T-cell (primary cell): ENCODE measurements at regions not wholly inside any gene's neighbourhood (a gene's known extent, or its start where the extent isn't known, plus 50 kb on each side); places are given as distances from the start of the nearest gene placed in this dataset.

ENCODE experiments used
- ATAC-seq, 4 experiments: fragments of 200-7000 bp in 3 of 4; fragments of 150-1000 bp in 1 of 4; cut with Tn5 transposase; replicated peaks in 1 of 4; 1 replicate in 3 of 4; 2 replicates in 1 of 4; pipeline ENCODE4 v1.10.0; 2021; ENCODE audit warnings: moderate library complexity in 3 of 4, mild to moderate bottlenecking in 2 of 4, moderate number of reproducible peaks in 1 of 4
- CTCF ChIA-PET, 2 donors: fragments of 300-600 bp; sonication (Branson Sonifier 250); formaldehyde crosslinking; loops; one replicate each; lab custom pipeline; 2022; ENCODE audit warnings: antibody characterized with exemption in 2 of 2; lab: Charles Lee
- POLR2A ChIA-PET, 2 donors: fragments of 300-600 bp; sonication (Branson Sonifier 250); formaldehyde crosslinking; loops; one replicate each; lab custom pipeline; 2022; ENCODE audit warnings: antibody characterized with exemption in 2 of 2; lab: Charles Lee
- DNase-seq, 35 experiments: peaks; one replicate each; pipeline versions ENCODE4 v3.0.0 to v3.0.0-alpha.2; 2013 to 2023
- H3K27ac ChIP-seq: one replicate; pipeline ENCODE4 v1.5.1; 2013; ENCODE audit warnings: low read length
- H3K27me3 ChIP-seq, 2 experiments: replicated peaks in 1 of 2; 1 replicate in 1 of 2; 2 replicates in 1 of 2; pipeline versions ENCODE4 v1.6.1 to v1.7.0; 2013; ENCODE audit warnings: low read length in 1 of 2, mixed read lengths in 1 of 2; ENCODE audit not compliant: control insufficient read depth in 2 of 2, insufficient read depth in 2 of 2; ENCODE audit errors: extremely low read depth in 1 of 2
- H3K36me3 ChIP-seq, 2 donors: 1 replicate in 1 of 2; 2 replicates in 1 of 2; pipeline versions ENCODE4 v1.6.1 to v1.7.0; 2013; ENCODE audit warnings: low read length in 1 of 2; ENCODE audit not compliant: control insufficient read depth in 2 of 2, insufficient read depth in 1 of 2; ENCODE audit errors: extremely low read depth in 1 of 2
- H3K4me1 ChIP-seq, 2 experiments: 1 replicate in 1 of 2; 2 replicates in 1 of 2; pipeline versions ENCODE4 v1.6.1 to v1.7.0; 2013; ENCODE audit warnings: low read length in 2 of 2, mixed read lengths in 1 of 2; ENCODE audit not compliant: insufficient read depth in 2 of 2, control insufficient read depth in 1 of 2; ENCODE audit errors: extremely low read depth in 1 of 2
- H3K4me3 ChIP-seq, 2 donors: 1 replicate in 1 of 2; 2 replicates in 1 of 2; pipeline versions ENCODE4 v1.5.1 to v1.7.0; 2013; ENCODE audit warnings: mild to moderate bottlenecking in 2 of 2, low read length in 1 of 2, moderate library complexity in 1 of 2; ENCODE audit not compliant: control insufficient read depth in 1 of 2; ENCODE audit errors: extremely low read depth in 1 of 2
- H3K9me3 ChIP-seq: 2 replicates; pipeline ENCODE4 v1.7.0; 2013
- H3K27ac Mint-ChIP-seq, 2 donors: one replicate each; pipeline ENCODE4 v1.8.0; 2020 to 2021; ENCODE audit warnings: mild to moderate bottlenecking in 2 of 2, mixed read lengths in 2 of 2
- H3K27me3 Mint-ChIP-seq, 2 donors: one replicate each; pipeline ENCODE4 v1.8.0; 2021 to 2022; ENCODE audit warnings: mixed read lengths in 2 of 2
- H3K36me3 Mint-ChIP-seq: one replicate; pipeline ENCODE4 v1.8.0; 2021; ENCODE audit warnings: mixed read lengths
- H3K4me1 Mint-ChIP-seq, 3 donors: one replicate each; pipeline ENCODE4 v1.8.0; 2020 to 2022; ENCODE audit warnings: mixed read lengths in 3 of 3, mild to moderate bottlenecking in 1 of 3
- H3K4me3 Mint-ChIP-seq, 3 donors: one replicate each; pipeline ENCODE4 v1.8.0; 2020 to 2022; ENCODE audit warnings: mild to moderate bottlenecking in 3 of 3, mixed read lengths in 3 of 3, moderate library complexity in 3 of 3
- H3K9me3 Mint-ChIP-seq, 3 donors: one replicate each; pipeline ENCODE4 v1.8.0; 2020 to 2022; ENCODE audit warnings: mixed read lengths in 3 of 3
- WGBS: methylation state at CpG from one replicate; pipeline ENCODE4 v1.1.5; 2013; ENCODE audit warnings: missing lambda C conversion rate; ENCODE audit not compliant: insufficient coverage; 5-methylcytosine and 5-hydroxymethylcytosine counted together

DNA sequence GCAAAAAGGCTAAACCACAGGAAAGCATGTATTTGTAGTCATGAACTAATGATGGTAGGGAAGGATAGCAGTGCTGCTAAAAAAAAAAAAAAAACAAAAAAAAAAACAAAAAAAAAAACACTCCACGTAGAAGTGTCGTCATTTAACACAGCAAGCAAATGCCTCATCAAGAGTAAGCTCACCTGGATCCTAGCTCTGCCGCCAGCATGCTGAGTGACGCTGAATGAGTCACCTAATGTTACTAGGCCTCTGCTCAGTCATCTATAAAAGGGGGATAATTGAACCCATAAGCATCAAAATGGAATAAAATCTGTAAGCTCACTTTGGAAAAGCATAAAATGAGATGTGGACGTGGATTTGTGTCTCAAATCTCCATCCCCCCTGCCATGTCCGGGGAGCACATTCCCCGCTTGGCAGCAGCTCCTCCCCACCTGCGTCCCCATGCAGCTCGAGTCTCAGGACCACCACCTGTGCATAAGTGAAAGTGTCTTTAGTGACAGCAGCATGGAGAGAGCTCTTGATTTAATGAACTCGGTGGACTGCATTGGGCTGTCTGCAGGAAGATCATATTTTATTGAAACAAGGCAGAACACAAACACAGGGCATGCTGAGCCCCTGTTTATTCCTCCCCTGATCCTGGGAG lies 427.5 kb downstream of the LRATD1 start:
- Mint-ChIP-seq H3K4me3 (no peak overlapping the region), H3K27ac (no peak overlapping the region), H3K36me3 (no peaks in the 10 kb centered on the region), H3K27me3 (peaks cover 13 to 16% of the 10 kb centered on the region in 2 donors), H3K9me3 (no peaks in the 10 kb centered on the region), H3K4me1 (no peaks in the 10 kb centered on the region)
- 90% methylated on average over 6 of the region's 10 CpGs for WGBS
- no peak overlapping the region for H3K27ac ChIP-seq
- H3K9me3 ChIP-seq = no peaks in the 10 kb centered on the region
- DNase-seq (no peak), ATAC-seq (no peak)
- ChIA-PET POLR2A (no interaction called here), CTCF (interaction anchor here in 1 of 2 donors (0.7 kb wide), 1 partner anchor 56 kb away, joined by 5 read pairs; no protein-coding TSS in a partner anchor)
- no peaks in the 10 kb centered on the region for H3K4me1 ChIP-seq
- H3K4me3 ChIP-seq = no peak overlapping the region
- H3K27me3 ChIP-seq = peaks cover 0 to 9% of the 10 kb centered on the region in 2 experiments
- no peaks in the 10 kb centered on the region for H3K36me3 ChIP-seq

DNA sequence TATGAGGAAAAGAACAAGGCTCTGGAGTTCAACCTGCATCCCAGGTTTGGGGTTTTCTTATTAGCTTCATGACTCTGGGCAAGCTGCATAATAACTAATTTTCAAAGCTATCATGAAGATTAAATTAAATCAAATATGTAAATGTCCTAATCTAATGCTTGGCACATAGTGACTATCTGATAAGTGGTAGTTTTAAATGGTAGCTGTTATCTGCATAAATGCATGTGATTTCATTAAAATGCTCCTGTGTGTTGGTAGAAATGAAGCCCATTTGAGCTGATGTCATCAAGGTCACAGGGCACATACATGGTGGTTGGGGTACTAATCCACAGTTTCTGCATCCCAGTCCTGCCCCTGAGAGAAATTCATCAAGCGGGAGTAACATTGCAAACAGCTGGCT lies 428.8 kb downstream of the LRATD1 start:
- Histone ChIP-seq H3K4me1 (no peaks in the 10 kb centered on the region), H3K27me3 (peaks cover 0 to 6% of the 10 kb centered on the region in 2 experiments), H3K27ac (no peak overlapping the region), H3K36me3 (no peaks in the 10 kb centered on the region), H3K4me3 (no peak overlapping the region), H3K9me3 (no peaks in the 10 kb centered on the region)
- Mint-ChIP-seq H3K36me3 (no peaks in the 10 kb centered on the region), H3K9me3 (peaks cover 4 to 7% (median 5%) of the 10 kb centered on the region in 3 donors), H3K27me3 (peaks cover 12 to 15% of the 10 kb centered on the region in 2 donors), H3K4me1 (no peaks in the 10 kb centered on the region), H3K4me3 (no peak overlapping the region), H3K27ac (no peak overlapping the region)
- DNase-seq = no peak
- ATAC-seq = no peak
- POLR2A ChIA-PET = no interaction called here
- no CpG with 5 or more reads among the region's 1 CpG for WGBS
- CTCF ChIA-PET = interaction anchor here in 1 of 2 donors (0.6 kb wide), 1 partner anchor 143 kb away, joined by 4 read pairs; no protein-coding TSS in a partner anchor

DNA sequence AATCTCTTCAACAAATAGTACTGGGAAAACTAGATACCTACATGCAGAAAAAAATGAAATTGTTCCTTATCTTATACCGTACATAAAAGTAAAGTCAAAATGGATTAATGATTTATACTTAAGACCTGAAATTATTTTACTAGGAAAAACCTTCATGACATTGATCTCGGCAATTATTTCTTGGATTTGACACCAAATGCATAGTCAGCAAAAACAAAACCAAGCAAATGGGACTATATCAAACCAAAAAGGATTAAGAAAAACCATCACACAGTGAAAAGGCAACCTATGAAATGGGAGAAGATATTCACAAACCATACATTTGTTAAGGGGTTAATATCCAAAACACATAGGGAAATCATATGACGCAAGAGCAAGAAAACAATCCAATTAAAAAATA lies 433.6 kb downstream of the LRATD1 start:
- Histone ChIP-seq H3K36me3 (no peaks in the 10 kb centered on the region), H3K9me3 (no peaks in the 10 kb centered on the region), H3K4me3 (no peak overlapping the region), H3K27me3 (peaks cover 0 to 2% of the 10 kb centered on the region in 2 experiments), H3K4me1 (no peaks in the 10 kb centered on the region), H3K27ac (no peak overlapping the region)
- H3K36me3 Mint-ChIP-seq = no peaks in the 10 kb centered on the region
- ChIA-PET POLR2A (no interaction called here), CTCF (no interaction called here)
- peaks cover 4 to 6% of the 10 kb centered on the region in 2 donors for H3K27me3 Mint-ChIP-seq
- no peak overlapping the region for H3K4me3 Mint-ChIP-seq
- WGBS = no CpG with 5 or more reads among the region's 3 CpGs
- no peak overlapping the region for H3K27ac Mint-ChIP-seq
- peaks cover 4 to 8% (median 7%) of the 10 kb centered on the region in 3 donors for H3K9me3 Mint-ChIP-seq
- DNase-seq = no peak
- H3K4me1 Mint-ChIP-seq = no peaks in the 10 kb centered on the region
- ATAC-seq = no peak

DNA sequence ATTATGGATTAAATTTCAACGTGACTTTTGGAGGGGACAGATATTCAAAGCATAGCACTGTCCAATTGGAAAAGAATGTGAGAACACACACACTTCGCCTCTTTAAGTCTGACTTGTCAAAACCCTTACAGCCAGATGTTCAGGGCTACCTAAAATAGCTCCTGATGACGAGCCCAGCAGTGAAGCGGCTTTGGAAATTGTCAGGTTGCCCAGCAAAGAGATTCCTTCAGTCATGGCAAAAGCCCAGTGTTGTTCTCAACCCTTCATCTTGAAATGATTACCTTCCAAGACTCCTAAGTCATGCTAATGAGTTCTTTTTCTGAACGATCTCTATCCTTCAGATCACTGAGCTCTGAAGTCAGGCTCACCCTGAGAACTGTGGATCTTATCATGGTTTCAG lies 436.6 kb downstream of the LRATD1 start:
- Histone ChIP-seq H3K27me3 (peaks cover 0 to 9% of the 10 kb centered on the region in 2 experiments), H3K4me1 (no peaks in the 10 kb centered on the region), H3K9me3 (no peaks in the 10 kb centered on the region), H3K36me3 (no peaks in the 10 kb centered on the region), H3K27ac (no peak overlapping the region), H3K4me3 (no peak overlapping the region)
- Mint-ChIP-seq H3K4me1 (no peaks in the 10 kb centered on the region), H3K27me3 (peaks cover 0 to 6% of the 10 kb centered on the region in 2 donors), H3K4me3 (no peak overlapping the region), H3K9me3 (peaks cover 4 to 8% (median 7%) of the 10 kb centered on the region in 3 donors), H3K27ac (no peak overlapping the region), H3K36me3 (no peaks in the 10 kb centered on the region)
- POLR2A ChIA-PET = interaction anchor here in 1 of 2 donors (0.7 kb wide), 1 partner anchor 1812 kb away, joined by 5 read pairs; no protein-coding TSS in a partner anchor
- 76% methylated on average over 3 of the region's 5 CpGs for WGBS
- ATAC-seq (no peak), DNase-seq (no peak)
- CTCF ChIA-PET = no interaction called here

DNA sequence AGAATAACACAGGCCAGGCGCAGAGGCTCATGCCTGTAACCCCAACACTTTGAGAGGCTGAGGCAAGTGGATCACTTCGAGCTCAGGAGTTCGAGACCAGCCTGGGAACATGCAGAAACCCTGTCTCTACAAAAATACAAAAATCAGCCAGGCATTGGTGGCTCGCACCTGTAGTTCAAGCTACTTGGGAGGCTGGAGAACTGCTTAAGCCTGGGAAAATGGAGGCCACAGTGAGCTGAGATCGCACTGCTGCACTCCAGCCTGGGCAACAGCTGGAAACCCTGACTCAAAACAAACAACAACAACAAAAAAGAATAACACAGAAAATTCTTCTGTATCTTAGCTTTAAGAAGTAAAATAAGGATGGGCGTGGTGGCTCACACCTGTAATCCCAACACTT lies 440.3 kb downstream of the LRATD1 start:
- 84% methylated on average over 3 of the region's 6 CpGs for WGBS

DNA sequence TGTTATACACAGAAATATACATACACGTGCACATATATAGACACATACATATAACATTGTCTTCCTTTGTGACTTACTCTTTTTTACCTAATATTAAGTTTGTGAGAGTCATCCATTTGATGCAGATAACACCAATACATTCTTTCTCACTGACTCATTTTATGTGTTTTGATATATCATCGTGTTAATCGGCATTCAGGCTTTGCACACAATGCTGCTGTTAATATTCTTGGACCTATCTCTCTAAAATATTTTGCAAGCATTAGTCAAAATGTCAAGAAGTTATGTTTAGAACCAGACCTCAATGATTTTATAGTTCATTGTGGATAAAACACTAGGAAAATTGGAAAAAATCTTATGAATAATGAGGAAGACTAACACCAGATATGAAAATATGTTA lies 441.1 kb downstream of the LRATD1 start:
- Mint-ChIP-seq H3K9me3 (no peaks in the 10 kb centered on the region), H3K4me3 (no peak overlapping the region), H3K36me3 (no peaks in the 10 kb centered on the region), H3K27ac (no peak overlapping the region), H3K4me1 (no peaks in the 10 kb centered on the region), H3K27me3 (peaks cover 0 to 4% of the 10 kb centered on the region in 2 donors)
- peaks cover 0 to 9% of the 10 kb centered on the region in 2 experiments for H3K27me3 ChIP-seq
- DNase-seq (no peak), ATAC-seq (no peak)
- no CpG with 5 or more reads among the region's 3 CpGs for WGBS
- no peaks in the 10 kb centered on the region for H3K36me3 ChIP-seq
- POLR2A ChIA-PET = no interaction called here
- no peaks in the 10 kb centered on the region for H3K9me3 ChIP-seq
- CTCF ChIA-PET = no interaction called here
- no peak overlapping the region for H3K4me3 ChIP-seq
- H3K4me1 ChIP-seq = no peaks in the 10 kb centered on the region
- H3K27ac ChIP-seq = no peak overlapping the region

More for the DNA sequence above, 440.3 kb downstream of the LRATD1 start:
- Histone ChIP-seq H3K4me3 (no peak overlapping the region), H3K36me3 (no peaks in the 10 kb centered on the region), H3K4me1 (no peaks in the 10 kb centered on the region), H3K9me3 (no peaks in the 10 kb centered on the region), H3K27me3 (peaks cover 0 to 9% of the 10 kb centered on the region in 2 experiments), H3K27ac (no peak overlapping the region)
- H3K4me3 Mint-ChIP-seq = no peak overlapping the region
- ATAC-seq (no peak), DNase-seq (no peak)
- no peaks in the 10 kb centered on the region for H3K9me3 Mint-ChIP-seq
- no peaks in the 10 kb centered on the region for H3K36me3 Mint-ChIP-seq
- no peak overlapping the region for H3K27ac Mint-ChIP-seq
- peaks cover 0 to 4% of the 10 kb centered on the region in 2 donors for H3K27me3 Mint-ChIP-seq
- CTCF ChIA-PET = interaction anchor here in 1 of 2 donors (0.7 kb wide), 1 partner anchor 1931 kb away, joined by 3 read pairs; no protein-coding TSS in a partner anchor
- POLR2A ChIA-PET = no interaction called here
- no peaks in the 10 kb centered on the region for H3K4me1 Mint-ChIP-seq
